GM12872 (cell line): ENCODE measurements at regions not wholly inside any gene's neighbourhood (a gene's known extent, or its start where the extent isn't known, plus 50 kb on each side); places are given as distances from the start of the nearest gene placed in this dataset.

Experiments
- CTCF ChIP-seq: IDR thresholded peaks from 3 replicates; pipeline ENCODE4 v1.5.1; 2011; ENCODE audit warnings: low read depth, mild to moderate bottlenecking, low read length, moderate library complexity; ENCODE audit not compliant: insufficient read depth

GRCh38 chr6:4482461-4482860 lies 293.7 kb upstream of the CDYL start:
- TF ChIP-seq CTCF = no peak

GRCh38 chr6:4480788-4481735 lies 295.1 kb upstream of the CDYL start:
- no peak for TF ChIP-seq CTCF

- no peak for TF ChIP-seq CTCF
These were observed 298.1 kb upstream of the CDYL start for GRCh38 chr6:4478098-4478497.

- TF ChIP-seq CTCF = no peak
These were observed 301.4 kb upstream of the CDYL start for GRCh38 chr6:4474810-4475209.

- TF ChIP-seq CTCF = no peak
These were observed 303.1 kb upstream of the CDYL start for GRCh38 chr6:4472969-4473642.

- no peak for TF ChIP-seq CTCF
These were observed 304.0 kb upstream of the CDYL start for GRCh38 chr6:4472222-4472621.

- TF ChIP-seq CTCF = no peak
These were observed 305.4 kb upstream of the CDYL start for GRCh38 chr6:4470698-4471210.
